HUDEP-2 (cell line): ENCODE measurements at regions not wholly inside any gene's neighbourhood (a gene's known extent, or its start where the extent isn't known, plus 50 kb on each side); places are given as distances from the start of the nearest gene placed in this dataset.
"Not testable (repeated sequence)": the region's sequence is repeated elsewhere in the genome, so short reads cannot be mapped to it uniquely, and the experiment has no call there.

ENCODE experiments used
- DNase-seq, 76 experiments: peaks; one replicate each; lab custom pipeline; 2025; ENCODE audit not compliant: unreplicated experiment in 76 of 76; lab: John Stamatoyannopoulos, UW

- DNase-seq, result no peak
These were observed 1075.2 kb downstream of the PCDH9 start for GRCh38 chr13:66154976-66155375.

- no peak for DNase-seq
These were observed 1075.8 kb downstream of the PCDH9 start for GRCh38 chr13:66154354-66154753.

GRCh38 chr13:66152596-66152995, 1077.5 kb downstream of the PCDH9 start:
- DNase-seq, result no peak

GRCh38 chr13:66144357-66144756, 1085.8 kb downstream of the PCDH9 start:
- DNase-seq, result not testable (repeated sequence)

GRCh38 chr13:66139701-66140100, 1090.4 kb downstream of the PCDH9 start:
- DNase-seq, result no peak

GRCh38 chr13:66139250-66139649, 1090.9 kb downstream of the PCDH9 start:
- DNase-seq, result no peak

GRCh38 chr13:66138172-66138811, 1091.8 kb downstream of the PCDH9 start:
- no peak for DNase-seq

- DNase-seq, result no peak
These were observed 1092.8 kb downstream of the PCDH9 start for GRCh38 chr13:66137384-66137783.

- no peak for DNase-seq
These were observed 1101.4 kb downstream of the PCDH9 start for GRCh38 chr13:66128692-66129269.

- no peak for DNase-seq
These were observed 1101.9 kb downstream of the PCDH9 start for GRCh38 chr13:66128201-66128600.

- DNase-seq, result no peak
These were observed 1112.6 kb downstream of the PCDH9 start for GRCh38 chr13:66117563-66117962.

- DNase-seq, result no peak
These were observed 1116.1 kb downstream of the PCDH9 start for GRCh38 chr13:66113882-66114526.

GRCh38 chr13:66111628-66112027, 1118.5 kb downstream of the PCDH9 start:
- DNase-seq, result no peak

GRCh38 chr13:66106246-66106645, 1123.9 kb downstream of the PCDH9 start:
- no peak for DNase-seq

- DNase-seq, result no peak
These were observed 1127.3 kb downstream of the PCDH9 start for GRCh38 chr13:66102864-66103263.

- no peak for DNase-seq
These were observed 1130.3 kb downstream of the PCDH9 start for GRCh38 chr13:66099825-66100224.

- no peak for DNase-seq
These were observed 1131.1 kb downstream of the PCDH9 start for GRCh38 chr13:66098931-66099628.

GRCh38 chr13:66089711-66090110, 1140.4 kb downstream of the PCDH9 start:
- no peak for DNase-seq

- no peak for DNase-seq
These were observed 1142.8 kb downstream of the PCDH9 start for GRCh38 chr13:66087269-66087710.

- DNase-seq, result peak in 28 of 76 experiments; percentile 0 to 68 (median 26)
These were observed 1152.9 kb downstream of the PCDH9 start for GRCh38 chr13:66077132-66077689.

GRCh38 chr13:66076417-66076816, 1153.7 kb downstream of the PCDH9 start:
- DNase-seq, result peak in 29 of 76 experiments; percentile 1 to 83 (median 36)
